DOHH2 (cell line): ENCODE measurements at regions not wholly inside any gene's neighbourhood (a gene's known extent, or its start where the extent isn't known, plus 50 kb on each side); places are given as distances from the start of the nearest gene placed in this dataset.

Experiments
- H3F3A ChIP-seq: fragments of 200-600 bp; sonication (generic), shearing (Covaris generic); 2 replicates; pipeline ENCODE4 v1.6.0; 2016; ENCODE audit warnings: antibody characterized with exemption, mild to moderate bottlenecking; ENCODE audit not compliant: control insufficient read depth, insufficient read depth
- H3K27ac ChIP-seq: fragments of 200-600 bp; sonication (generic); 2 replicates; pipeline ENCODE4 v1.5.1; 2014; ENCODE audit warnings: low read depth, mild to moderate bottlenecking, low read length, moderate library complexity
- H3K27me3 ChIP-seq: fragments of 200-600 bp; sonication (generic); 2 replicates; pipeline ENCODE4 v1.6.1; 2014; ENCODE audit warnings: mild to moderate bottlenecking, low read length, mixed read lengths; ENCODE audit not compliant: control insufficient read depth
- H3K36me3 ChIP-seq: fragments of 200-600 bp; sonication (generic); 2 replicates; pipeline ENCODE4 v1.6.1; 2014; ENCODE audit warnings: mild to moderate bottlenecking, low read length, moderate library complexity, mixed read lengths; ENCODE audit not compliant: control insufficient read depth
- H3K4me1 ChIP-seq: fragments of 200-600 bp; sonication (generic); 2 replicates; pipeline ENCODE4 v1.6.1; 2014; ENCODE audit warnings: mild to moderate bottlenecking, low read length, mixed read lengths; ENCODE audit not compliant: control insufficient read depth
- H3K4me2 ChIP-seq: fragments of 200-600 bp; sonication (generic); 2 replicates; pipeline ENCODE4 v1.6.0; 2014; ENCODE audit warnings: mild to moderate bottlenecking, low read length, moderate library complexity
- H3K4me3 ChIP-seq: fragments of 200-600 bp; sonication (generic); 2 replicates; pipeline ENCODE4 v1.5.1; 2014; ENCODE audit warnings: mild to moderate bottlenecking, low read length, mixed read lengths
- H3K79me2 ChIP-seq: fragments of 200-600 bp; sonication (generic); 2 replicates; pipeline ENCODE4 v1.6.1; 2014; ENCODE audit warnings: mild to moderate bottlenecking, low read length, mixed read lengths; ENCODE audit not compliant: control insufficient read depth
- H3K9me2 ChIP-seq: fragments of 200-600 bp; sonication (generic); replicated peaks from 2 replicates; pipeline ENCODE4 v1.6.1; 2014; ENCODE audit warnings: mild to moderate bottlenecking, low read length, mixed read lengths; ENCODE audit not compliant: control insufficient read depth
- H3K9me3 ChIP-seq: fragments of 200-600 bp; sonication (generic); 2 replicates; pipeline ENCODE4 v1.6.1; 2014; ENCODE audit warnings: antibody characterized with exemption, low read length, mixed read lengths; ENCODE audit not compliant: control insufficient read depth, insufficient read depth
- H4K20me1 ChIP-seq: fragments of 200-600 bp; sonication (generic); 2 replicates; pipeline ENCODE4 v1.6.0; 2014; ENCODE audit warnings: low read depth, mild to moderate bottlenecking, antibody characterized with exemption, low read length, moderate library complexity; ENCODE audit not compliant: control insufficient read depth, insufficient read depth
- CTCF ChIP-seq: fragments of 200-600 bp; sonication (generic); IDR thresholded peaks from one replicate; pipeline ENCODE4 v1.5.1; 2014; ENCODE audit warnings: antibody characterized with exemption, mild to moderate bottlenecking, low read depth, low read length; ENCODE audit not compliant: poor library complexity, severe bottlenecking
- EZH2phosphoT487 ChIP-seq: fragments of 200-600 bp; sonication (generic); IDR thresholded peaks from 2 replicates; pipeline ENCODE4 v1.6.1; 2017; ENCODE audit warnings: borderline replicate concordance, mild to moderate bottlenecking, antibody characterized with exemption, low read length, moderate library complexity, mixed read lengths

- no peaks in the 10 kb centered on the region for H3K9me2 ChIP-seq
- H4K20me1 ChIP-seq, result no peaks in the 10 kb centered on the region
- TF ChIP-seq EZH2phosphoT487 (no peak), CTCF (no peak)
- peaks cover 6% of the 10 kb centered on the region for H3K36me3 ChIP-seq
- peak overlapping the region; percentile 64 for H3K4me3 ChIP-seq
- H3K4me1 ChIP-seq, result peaks cover 48% of the 10 kb centered on the region
- H3K79me2 ChIP-seq, result peaks cover 6% of the 10 kb centered on the region; the same call in 1 of the 2 replicates
- H3K27ac ChIP-seq, result peak overlapping the region; percentile 84
- H3K4me2 ChIP-seq, result peak overlapping the region; percentile 76
- H3K27me3 ChIP-seq, result no peaks in the 10 kb centered on the region
- H3K9me3 ChIP-seq, result no peaks in the 10 kb centered on the region
- peaks cover 6% of the 10 kb centered on the region; the same call in 1 of the 2 replicates for H3F3A ChIP-seq
These were observed 377.1 kb upstream of the RGS6 start for GRCh38 chr14:71554959-71555612.

- H3K27ac ChIP-seq, result peak overlapping the region; percentile 84
- H3K27me3 ChIP-seq, result no peaks in the 10 kb centered on the region
- H3K9me3 ChIP-seq, result no peaks in the 10 kb centered on the region
- peaks cover 6% of the 10 kb centered on the region for H3K36me3 ChIP-seq
- H3K79me2 ChIP-seq, result peaks cover 6% of the 10 kb centered on the region; the same call in 1 of the 2 replicates
- no peaks in the 10 kb centered on the region for H3K9me2 ChIP-seq
- H3K4me1 ChIP-seq, result peaks cover 48% of the 10 kb centered on the region
- peaks cover 6% of the 10 kb centered on the region; the same call in 1 of the 2 replicates for H3F3A ChIP-seq
- H3K4me3 ChIP-seq, result peak overlapping the region; percentile 64
- H4K20me1 ChIP-seq, result no peaks in the 10 kb centered on the region
- H3K4me2 ChIP-seq, result peak overlapping the region; percentile 76
- TF ChIP-seq CTCF (no peak), EZH2phosphoT487 (no peak)
These were observed 376.3 kb upstream of the RGS6 start for GRCh38 chr14:71555654-71556559.

GRCh38 chr14:71556730-71557129 is 375.5 kb upstream of the RGS6 start:
- H3K36me3 ChIP-seq, result peaks cover 6% of the 10 kb centered on the region
- H3F3A ChIP-seq, result peaks cover 6% of the 10 kb centered on the region; the same call in 1 of the 2 replicates
- peak overlapping the region; percentile 84; the same call in 1 of the 2 replicates for H3K27ac ChIP-seq
- no peak overlapping the region; the same call in 1 of the 2 replicates for H3K4me2 ChIP-seq
- H3K4me1 ChIP-seq, result peaks cover 48% of the 10 kb centered on the region
- no peak overlapping the region for H3K4me3 ChIP-seq
- no peaks in the 10 kb centered on the region for H3K9me3 ChIP-seq
- no peaks in the 10 kb centered on the region for H4K20me1 ChIP-seq
- TF ChIP-seq CTCF, result no peak
- no peak for TF ChIP-seq EZH2phosphoT487
- H3K9me2 ChIP-seq, result no peaks in the 10 kb centered on the region
- H3K27me3 ChIP-seq, result no peaks in the 10 kb centered on the region
- peaks cover 6% of the 10 kb centered on the region; the same call in 1 of the 2 replicates for H3K79me2 ChIP-seq
